ENCODE measurements at regions not wholly inside any gene's neighbourhood (a gene's known extent, or its start where the extent isn't known, plus 50 kb on each side); places are given as distances from the start of the nearest gene placed in this dataset.

DNA sequence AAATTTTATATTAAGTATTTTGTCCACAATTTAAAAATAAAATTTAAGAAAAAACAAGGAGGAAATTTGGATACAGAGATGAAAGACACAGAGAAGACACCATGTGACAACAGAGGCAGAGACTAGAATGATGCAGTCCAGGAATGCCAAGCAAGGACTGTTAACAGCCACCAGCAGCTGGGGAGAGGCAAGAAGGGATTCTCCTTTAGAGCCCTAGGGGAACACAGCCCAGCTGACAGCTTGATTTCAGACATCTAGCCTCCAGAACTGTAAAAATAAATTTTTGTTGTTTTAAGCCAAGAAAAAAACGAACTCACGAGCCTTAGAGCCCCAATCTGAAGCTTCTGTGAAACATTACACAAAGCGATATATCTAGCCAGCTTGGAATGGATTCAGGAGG lies 198.5 kb downstream of the ZNF648 start:
- Histone ChIP-seq H3K27me3 (no peaks in the 10 kb centered on the region), H3K4me1 (no peaks in the 10 kb centered on the region), H3K4me3 (ENCODE audit: low read depth, low read length) (no peak overlapping the region), H3K36me3 (no peaks in the 10 kb centered on the region), H3K9me3 (no peaks in the 10 kb centered on the region)
- no peak for DNase-seq
- TF ChIP-seq, protein P1, sequence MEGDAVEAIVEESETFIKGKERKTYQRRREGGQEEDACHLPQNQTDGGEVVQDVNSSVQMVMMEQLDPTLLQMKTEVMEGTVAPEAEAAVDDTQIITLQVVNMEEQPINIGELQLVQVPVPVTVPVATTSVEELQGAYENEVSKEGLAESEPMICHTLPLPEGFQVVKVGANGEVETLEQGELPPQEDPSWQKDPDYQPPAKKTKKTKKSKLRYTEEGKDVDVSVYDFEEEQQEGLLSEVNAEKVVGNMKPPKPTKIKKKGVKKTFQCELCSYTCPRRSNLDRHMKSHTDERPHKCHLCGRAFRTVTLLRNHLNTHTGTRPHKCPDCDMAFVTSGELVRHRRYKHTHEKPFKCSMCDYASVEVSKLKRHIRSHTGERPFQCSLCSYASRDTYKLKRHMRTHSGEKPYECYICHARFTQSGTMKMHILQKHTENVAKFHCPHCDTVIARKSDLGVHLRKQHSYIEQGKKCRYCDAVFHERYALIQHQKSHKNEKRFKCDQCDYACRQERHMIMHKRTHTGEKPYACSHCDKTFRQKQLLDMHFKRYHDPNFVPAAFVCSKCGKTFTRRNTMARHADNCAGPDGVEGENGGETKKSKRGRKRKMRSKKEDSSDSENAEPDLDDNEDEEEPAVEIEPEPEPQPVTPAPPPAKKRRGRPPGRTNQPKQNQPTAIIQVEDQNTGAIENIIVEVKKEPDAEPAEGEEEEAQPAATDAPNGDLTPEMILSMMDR (IDR thresholded peaks at IDR 0.05; ENCODE audit: low read depth, low read length), result no peak

DNA sequence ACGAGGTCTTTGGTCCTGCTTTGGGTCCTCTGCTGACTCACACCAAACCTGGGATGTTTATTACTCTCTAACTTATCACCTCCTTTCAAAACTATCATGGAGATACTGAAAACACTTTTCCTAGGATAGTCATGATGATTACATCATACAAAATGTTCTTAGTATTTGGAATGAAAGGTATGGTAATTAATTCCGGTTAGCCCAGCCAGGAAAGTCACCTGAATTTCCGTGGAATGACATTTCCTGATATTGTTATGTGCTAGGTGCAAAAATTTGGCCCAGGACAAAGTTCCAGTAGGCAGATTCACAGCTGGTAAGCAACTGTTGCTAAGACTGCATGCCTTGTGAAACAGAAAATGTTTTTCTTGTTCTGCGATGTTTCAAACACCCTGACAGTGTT lies 203.4 kb downstream of the ZNF648 start:
- DNase-seq, result no peak
- TF ChIP-seq, protein P1 (IDR thresholded peaks at IDR 0.05; ENCODE audit: low read depth, low read length), result no peak
- Histone ChIP-seq H3K4me3 (ENCODE audit: low read depth, low read length) (no peak overlapping the region), H3K9me3 (no peaks in the 10 kb centered on the region; the same call in 1 of the 2 replicates), H3K36me3 (no peaks in the 10 kb centered on the region), H3K4me1 (no peaks in the 10 kb centered on the region), H3K27me3 (no peaks in the 10 kb centered on the region)

All from BE2C (cell line).